Mammary epithelial cell (primary cell): ENCODE measurements at regions not wholly inside any gene's neighbourhood (a gene's known extent, or its start where the extent isn't known, plus 50 kb on each side); places are given as distances from the start of the nearest gene placed in this dataset.

Experiments used
- EZH2 ChIP-seq: IDR thresholded peaks from 2 replicates; pipeline ENCODE4 v1.6.1; 2012; ENCODE audit warnings: low read length, inconsistent platforms, borderline replicate concordance
- TF ChIP-seq, protein P1 (sequence below), 2 donors: IDR thresholded peaks in 1 of 2; conservative IDR thresholded peaks in 1 of 2; 2 replicates each; pipeline ENCODE4 v1.5.1; 2011 to 2012; ENCODE audit warnings: inconsistent platforms in 2 of 2, low read length in 2 of 2, mild to moderate bottlenecking in 2 of 2, control low read depth in 1 of 2, low read depth in 1 of 2; ENCODE audit not compliant: insufficient read depth in 1 of 2; ENCODE audit errors: extremely low read depth in 1 of 2

DNA sequence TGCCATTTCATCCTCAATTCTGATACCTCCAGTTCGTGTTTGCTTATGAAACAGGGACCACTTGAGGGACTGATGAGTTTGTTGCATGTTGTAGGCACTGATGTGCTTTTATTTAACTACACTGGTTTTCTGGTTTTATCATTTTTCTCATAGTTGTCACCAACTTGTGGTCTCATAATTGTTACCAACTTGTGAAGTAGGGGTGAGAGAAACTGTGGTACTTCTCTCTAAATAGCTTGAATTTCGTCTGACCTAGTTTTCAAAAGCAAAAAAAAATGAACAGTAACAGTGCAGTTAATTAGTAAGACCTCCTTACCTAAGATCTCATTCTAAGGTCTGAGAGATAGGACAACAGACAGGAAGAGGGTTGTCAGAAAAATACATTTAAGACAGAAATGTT, 78.0 kb downstream of the ANXA2R start:
- TF ChIP-seq, protein P1, sequence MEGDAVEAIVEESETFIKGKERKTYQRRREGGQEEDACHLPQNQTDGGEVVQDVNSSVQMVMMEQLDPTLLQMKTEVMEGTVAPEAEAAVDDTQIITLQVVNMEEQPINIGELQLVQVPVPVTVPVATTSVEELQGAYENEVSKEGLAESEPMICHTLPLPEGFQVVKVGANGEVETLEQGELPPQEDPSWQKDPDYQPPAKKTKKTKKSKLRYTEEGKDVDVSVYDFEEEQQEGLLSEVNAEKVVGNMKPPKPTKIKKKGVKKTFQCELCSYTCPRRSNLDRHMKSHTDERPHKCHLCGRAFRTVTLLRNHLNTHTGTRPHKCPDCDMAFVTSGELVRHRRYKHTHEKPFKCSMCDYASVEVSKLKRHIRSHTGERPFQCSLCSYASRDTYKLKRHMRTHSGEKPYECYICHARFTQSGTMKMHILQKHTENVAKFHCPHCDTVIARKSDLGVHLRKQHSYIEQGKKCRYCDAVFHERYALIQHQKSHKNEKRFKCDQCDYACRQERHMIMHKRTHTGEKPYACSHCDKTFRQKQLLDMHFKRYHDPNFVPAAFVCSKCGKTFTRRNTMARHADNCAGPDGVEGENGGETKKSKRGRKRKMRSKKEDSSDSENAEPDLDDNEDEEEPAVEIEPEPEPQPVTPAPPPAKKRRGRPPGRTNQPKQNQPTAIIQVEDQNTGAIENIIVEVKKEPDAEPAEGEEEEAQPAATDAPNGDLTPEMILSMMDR (conservative IDR thresholded peaks at IDR 0.05 in 1 of 2, IDR thresholded peaks at IDR 0.05 in 1 of 2; ENCODE audit: extremely low read depth in 1 of 2, insufficient read depth in 1 of 2, low read depth in 1 of 2, low read length in 2 of 2) = no peak
- no peak for TF ChIP-seq EZH2
